ENCODE measurements at regions not wholly inside any gene's neighbourhood (a gene's known extent, or its start where the extent isn't known, plus 50 kb on each side); places are given as distances from the start of the nearest gene placed in this dataset.
"Not testable (repeated sequence)": the region's sequence is repeated elsewhere in the genome, so short reads cannot be mapped to it uniquely, and the experiment has no call there.

- DNase-seq (ENCODE audit: low spot score), result no peak
Measured at GRCh38 chr1:208943291-208943690, 640.2 kb upstream of the CAMK1G start.

DNA sequence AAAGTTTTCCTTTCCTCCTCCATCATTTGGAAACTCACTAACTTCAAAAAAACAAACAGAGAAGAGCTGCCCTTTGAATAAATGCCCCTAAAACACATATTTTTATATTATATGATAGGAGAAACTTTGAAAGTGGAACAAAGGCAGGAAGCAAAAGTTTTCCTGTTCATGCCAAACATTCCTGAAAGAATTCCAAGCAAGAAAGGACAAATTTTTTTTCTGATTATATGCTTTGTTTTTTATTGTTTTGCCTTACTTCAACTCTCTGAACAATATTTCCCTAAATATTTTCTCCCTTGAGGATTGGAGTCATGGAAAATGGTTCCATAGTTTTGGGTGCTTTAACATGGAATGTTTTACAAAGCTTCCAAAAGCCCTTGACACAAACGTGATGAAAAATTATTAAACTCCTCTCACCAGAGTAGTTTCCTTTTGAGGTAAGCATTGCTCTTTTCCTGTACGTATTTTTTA is 638.5 kb upstream of the CAMK1G start:
- DNase-seq (ENCODE audit: low spot score), result no peak

DNA sequence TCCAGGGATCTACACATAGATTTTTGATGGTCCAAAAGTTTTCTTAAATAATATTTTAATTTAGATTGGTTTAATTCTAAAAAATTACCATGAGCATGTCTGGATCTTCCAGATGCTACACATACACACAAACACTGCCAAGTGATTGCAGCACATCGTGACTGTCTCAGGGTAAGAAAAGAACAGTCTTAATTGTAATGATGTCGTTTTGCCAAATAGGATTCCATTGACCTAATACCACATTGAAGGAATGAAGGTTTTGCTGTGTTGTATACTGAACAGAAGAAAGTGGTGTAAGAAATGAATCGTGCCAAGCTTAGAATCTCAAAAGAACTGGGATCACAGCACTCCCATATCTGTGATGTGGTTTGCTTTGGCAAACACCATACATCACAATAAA is 633.3 kb upstream of the CAMK1G start:
- no peak for DNase-seq (ENCODE audit: low spot score)

DNA sequence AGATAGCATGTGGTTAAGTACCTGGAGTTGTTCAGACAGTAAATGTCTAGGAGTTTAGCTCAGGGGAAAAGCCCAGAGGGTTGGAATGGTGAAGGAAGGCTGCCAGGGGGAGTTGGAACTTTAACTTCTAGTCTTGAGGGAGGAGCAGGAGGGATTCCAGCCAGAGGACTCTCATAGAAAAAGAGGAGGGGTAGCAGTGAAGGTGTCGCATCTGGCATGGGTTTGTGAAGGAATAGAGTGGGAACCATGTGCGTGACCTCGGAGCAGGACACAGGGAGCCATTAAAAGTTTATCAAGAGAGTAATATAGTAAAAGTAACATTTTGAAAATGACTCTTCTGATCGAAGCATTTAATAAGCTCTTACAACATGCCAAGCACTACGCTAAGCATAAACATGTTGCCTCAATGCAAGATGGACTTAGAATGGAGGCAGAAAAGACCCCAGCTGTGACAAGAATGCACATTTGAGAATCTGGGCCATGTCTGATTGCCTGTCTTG is 632.4 kb upstream of the CAMK1G start:
- DNase-seq (ENCODE audit: low spot score), result no peak

DNA sequence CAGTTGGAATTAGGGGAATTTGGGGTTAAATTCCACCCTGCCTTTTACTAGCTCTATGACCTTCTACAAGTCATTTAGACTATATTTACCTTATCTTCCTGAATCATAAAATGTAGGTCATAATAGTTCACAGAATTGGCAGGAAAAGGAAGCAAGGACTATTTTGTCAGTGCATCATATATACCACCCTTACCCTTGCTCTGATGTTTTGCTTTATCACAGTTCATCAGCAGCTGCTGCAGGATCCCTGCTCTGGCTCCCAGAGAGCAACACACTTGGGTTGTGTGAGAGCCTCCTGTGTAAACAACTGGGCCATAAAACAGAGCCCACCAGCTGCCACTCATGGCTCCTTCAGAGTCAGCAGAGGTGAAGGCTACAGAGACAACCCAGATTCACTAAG is 631.6 kb upstream of the CAMK1G start:
- DNase-seq (ENCODE audit: low spot score), result no peak

DNA sequence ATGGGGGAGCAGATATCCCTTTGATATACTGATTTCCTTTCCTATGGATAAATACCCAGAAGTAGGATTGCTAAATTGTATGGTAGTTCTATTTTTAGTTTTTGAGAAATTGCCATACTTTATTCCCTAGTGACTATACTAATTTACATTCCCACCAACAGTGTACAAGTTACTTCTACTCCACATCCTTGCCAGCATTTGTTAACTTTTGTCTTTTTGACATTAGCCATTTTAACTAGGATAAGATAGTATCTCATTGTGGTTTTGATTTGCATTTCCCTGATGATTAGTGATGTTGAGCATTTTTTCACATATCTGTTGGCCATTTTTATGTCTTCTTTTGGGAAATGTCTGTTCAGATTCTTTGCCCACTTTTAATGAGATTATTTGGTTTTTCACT is 620.6 kb upstream of the CAMK1G start:
- no peak for DNase-seq (ENCODE audit: low spot score)

- no peak for DNase-seq (ENCODE audit: low spot score)
Measured at GRCh38 chr1:208965351-208965750, 618.2 kb upstream of the CAMK1G start.

DNA sequence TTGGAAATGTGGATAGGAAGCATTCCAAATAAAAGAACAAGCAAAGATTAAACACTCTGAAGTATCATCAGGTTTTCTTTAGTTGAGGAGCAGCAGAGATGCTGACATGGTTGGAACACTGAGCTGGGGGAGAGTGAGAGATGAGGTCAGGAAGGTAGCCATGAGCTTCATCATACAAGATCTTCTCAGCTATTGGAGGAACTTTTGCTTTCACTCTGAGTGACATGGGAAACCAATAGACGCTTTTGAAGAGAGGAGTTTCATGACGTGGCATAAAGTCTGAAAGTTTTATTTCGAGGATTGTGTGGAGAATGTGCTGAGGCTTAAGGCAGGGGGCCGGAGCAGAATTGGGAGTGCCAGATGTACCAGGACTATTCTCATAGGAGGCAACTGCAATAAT is 616.2 kb upstream of the CAMK1G start:
- no peak for DNase-seq (ENCODE audit: low spot score)

- DNase-seq (ENCODE audit: low spot score), result no peak
Measured at GRCh38 chr1:208974717-208975116, 608.8 kb upstream of the CAMK1G start.

- no peak for DNase-seq (ENCODE audit: low spot score)
Measured at GRCh38 chr1:208975456-208975855, 608.1 kb upstream of the CAMK1G start.

DNA sequence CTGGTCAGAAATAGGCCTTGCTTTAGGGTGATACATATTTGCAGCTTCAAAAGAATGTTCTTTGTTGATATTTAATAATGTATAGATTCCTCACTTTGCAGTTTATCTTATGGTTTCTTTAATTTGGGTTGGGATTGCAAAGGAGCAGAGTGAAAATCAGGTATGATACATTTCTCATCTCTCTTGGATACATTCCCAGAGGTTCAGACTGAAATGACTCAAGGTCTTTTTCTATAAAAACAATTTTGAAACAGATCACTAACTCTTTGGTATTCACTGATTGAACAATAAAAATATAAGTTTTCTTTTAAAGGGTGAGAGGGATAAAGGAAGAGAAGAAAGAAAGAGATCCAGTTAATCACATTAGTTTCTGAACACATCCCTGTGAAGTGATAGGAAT is 606.5 kb upstream of the CAMK1G start:
- DNase-seq (ENCODE audit: low spot score), result no peak

DNA sequence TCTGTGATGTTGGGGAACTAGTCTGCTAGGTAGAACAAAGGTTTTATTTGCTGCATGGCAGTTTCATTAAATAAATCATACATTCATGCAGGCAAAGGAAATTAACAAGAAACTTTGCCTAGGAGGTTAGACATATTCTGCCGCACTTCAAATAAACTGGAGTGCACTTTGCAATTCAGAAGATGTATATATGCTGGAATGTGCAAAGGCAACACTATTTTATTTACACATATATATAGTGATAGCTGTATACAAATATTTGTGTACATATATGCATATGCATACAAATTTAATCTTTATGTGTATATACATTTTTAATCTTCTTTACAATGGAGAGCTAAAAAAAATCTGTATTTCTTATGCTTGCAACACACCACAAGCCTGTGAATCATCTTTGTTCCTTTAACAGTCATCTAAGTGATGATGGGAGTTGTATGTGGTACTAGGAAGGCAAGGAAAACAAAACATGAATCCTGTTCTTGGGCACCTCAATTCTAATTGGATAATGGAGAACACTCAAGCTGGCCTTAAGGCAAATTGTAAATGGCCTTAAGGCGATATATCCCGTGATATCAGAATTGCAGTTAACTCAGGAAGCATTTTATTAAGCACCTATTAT is 605.8 kb upstream of the CAMK1G start:
- DNase-seq (ENCODE audit: low spot score), result no peak

DNA sequence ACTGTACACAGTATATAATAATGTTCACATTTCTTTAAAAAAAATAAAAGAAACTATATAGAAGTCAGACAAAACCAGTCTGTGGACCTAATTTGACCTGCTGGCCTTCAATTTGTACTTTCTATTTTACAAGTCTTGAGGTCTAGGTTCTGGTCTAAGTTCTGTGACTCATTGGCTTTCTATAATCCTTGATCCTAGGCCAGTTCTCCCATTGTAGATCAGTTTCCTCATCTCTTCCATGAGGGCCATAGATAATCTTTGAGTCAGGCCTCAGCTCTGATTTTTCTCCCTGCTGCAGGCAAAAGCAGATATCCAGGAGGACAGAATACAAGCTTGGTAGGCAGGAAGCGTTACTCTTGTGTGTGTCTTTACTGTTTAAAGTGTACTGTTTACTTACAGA is 603.7 kb upstream of the CAMK1G start:
- DNase-seq (ENCODE audit: low spot score), result no peak

DNA sequence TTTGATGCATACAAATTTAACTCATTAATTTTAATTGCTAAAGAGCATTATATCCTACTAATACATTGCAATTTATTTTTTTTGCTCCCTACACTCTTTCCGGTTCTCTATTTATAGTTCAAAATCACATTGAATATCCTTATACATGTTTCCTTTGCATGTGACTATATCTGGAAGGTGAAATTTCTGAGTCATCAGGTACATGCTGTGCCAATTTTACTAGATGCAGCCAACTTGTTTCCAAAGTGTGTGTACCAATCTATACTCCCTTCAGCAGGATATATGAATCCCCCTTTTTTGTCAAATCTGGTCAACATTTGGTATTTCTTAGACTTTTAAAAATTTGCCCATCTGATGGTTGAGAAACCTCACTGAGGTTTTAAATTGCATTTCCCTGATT is 602.9 kb upstream of the CAMK1G start:
- DNase-seq (ENCODE audit: low spot score), result no peak

- no peak for DNase-seq (ENCODE audit: low spot score)
Measured at GRCh38 chr1:208985231-208985630, 598.3 kb upstream of the CAMK1G start.

GRCh38 chr1:208988811-208989222 is 594.7 kb upstream of the CAMK1G start:
- no peak for DNase-seq (ENCODE audit: low spot score)

DNA sequence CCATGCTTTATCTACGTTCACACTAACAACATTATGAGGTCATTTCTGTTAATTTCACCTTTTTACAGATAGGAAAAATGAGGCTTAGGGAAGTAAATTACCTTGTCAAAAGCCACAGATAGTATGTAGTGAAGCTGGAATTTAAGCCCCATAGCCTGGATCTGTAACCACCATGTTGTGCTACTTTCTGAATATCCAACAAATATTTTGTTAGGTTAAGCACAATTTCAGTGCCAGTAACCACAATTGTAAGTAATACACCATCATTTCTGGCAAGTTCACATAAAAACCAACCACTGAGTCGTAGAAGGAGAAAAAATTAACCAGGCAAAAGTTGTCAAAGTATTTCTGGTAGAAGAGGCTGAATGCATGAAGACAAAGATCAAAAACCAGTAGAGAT is 593.1 kb upstream of the CAMK1G start:
- no peak for DNase-seq (ENCODE audit: low spot score)

- not testable (repeated sequence) for DNase-seq (ENCODE audit: low spot score)
Measured at GRCh38 chr1:208997053-208997452, 586.5 kb upstream of the CAMK1G start.

DNA sequence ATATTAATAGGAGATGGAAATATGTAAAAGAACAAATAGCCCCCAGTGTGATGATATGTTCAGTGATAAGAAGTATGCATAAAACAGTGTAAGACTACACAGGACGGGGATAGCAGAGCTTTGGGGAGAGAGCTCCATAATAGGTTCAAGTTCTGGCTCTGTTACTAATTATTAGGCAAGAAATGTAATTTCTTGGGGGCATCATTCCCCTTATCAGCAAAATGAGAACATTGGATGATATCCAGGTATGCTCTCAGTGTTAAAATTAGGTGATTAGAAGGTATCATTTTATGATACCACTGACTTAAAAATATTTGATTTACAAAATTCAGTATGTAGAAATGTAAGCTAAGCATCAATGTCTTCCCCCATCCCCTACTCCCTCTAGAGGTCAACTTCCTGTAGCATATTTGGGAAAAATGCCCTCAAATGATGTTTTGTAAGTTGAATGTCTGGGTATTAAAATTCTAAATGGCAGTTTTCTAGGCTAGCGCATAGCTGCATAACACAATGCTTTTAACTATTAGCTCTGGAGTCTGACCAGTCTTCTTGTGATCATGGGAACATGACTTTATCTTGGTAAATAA is 585.7 kb upstream of the CAMK1G start:
- no peak for DNase-seq (ENCODE audit: low spot score)

DNA sequence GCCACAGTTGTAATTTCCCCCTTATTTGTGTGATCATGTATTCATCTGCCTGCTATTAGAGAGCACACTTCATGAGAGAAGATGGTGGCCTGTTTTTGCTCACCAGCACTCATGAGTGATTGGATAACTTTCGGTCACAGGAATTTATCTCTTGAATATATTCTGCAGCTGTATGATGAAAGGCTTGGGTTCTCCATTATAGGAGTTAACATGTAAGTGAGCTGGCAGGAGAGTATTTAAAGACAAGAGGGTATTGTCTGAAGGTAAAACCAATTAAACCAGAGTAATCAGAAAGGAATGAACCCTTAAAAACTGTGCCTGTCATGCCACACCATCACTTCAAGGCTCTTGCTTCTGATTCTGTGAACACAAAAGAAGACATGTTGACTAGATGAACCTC is 574.9 kb upstream of the CAMK1G start:
- DNase-seq (ENCODE audit: low spot score), result no peak

DNA sequence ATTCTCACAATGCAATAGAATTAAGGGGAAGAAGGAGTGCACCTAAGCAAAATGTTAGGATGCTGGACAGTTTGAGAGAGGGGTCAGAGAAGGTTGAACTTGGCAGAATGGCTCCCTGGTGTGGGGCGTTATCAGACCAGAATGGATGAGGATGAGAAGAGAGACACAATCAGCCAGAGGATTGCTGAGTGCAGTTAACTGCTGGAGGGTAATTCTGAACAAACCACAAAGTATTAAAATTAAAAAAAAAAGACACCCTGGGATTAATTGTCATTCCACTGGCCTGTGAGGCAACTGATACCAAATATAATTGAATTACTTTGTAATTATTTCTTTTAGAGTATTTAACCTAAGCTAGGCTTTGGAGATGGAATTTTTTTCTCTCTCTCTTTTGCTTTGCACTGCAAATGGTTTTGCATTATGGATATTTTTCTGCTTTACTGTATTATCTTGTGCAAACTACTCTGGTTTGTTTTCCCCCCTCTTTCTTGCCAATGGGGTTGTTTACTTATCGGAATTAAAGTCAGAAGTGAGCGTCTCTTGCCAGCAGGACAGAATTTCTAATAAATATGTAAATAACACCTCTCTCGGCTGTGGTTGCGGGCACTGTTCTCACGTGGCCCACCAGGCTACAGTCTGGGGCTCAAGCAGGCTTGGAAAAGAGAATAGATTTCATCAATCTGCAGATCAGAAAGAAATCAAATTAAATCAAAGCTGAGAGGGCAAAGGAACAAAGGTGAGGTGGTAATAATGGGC is 572.9 kb upstream of the CAMK1G start:
- DNase-seq (ENCODE audit: low spot score), result no peak

- no peak for DNase-seq (ENCODE audit: low spot score)
Measured at GRCh38 chr1:209012443-209013196, 570.9 kb upstream of the CAMK1G start.

DNA sequence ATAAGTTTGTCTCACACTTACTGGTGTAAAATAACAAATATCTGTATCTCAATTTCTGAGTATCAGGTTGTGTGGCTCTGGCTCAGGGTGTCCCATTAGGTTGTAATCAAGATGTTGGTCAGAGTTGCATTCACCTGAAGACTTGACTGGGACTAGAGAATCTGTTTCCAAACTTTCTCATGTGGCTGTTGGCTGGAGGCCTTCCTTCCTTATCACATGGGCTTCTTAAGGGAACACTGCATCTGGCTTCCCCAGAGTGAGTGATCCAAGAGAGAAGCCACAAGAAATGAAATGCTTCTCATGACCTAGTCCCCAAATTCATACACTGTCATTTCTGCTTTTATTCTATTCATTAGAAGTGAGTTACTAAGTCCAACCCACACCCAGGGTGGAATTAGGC is 568.4 kb upstream of the CAMK1G start:
- DNase-seq (ENCODE audit: low spot score), result no peak
